Endothelial cell of umbilical vein (primary cell): ENCODE measurements at regions not wholly inside any gene's neighbourhood (a gene's known extent, or its start where the extent isn't known, plus 50 kb on each side); places are given as distances from the start of the nearest gene placed in this dataset.

Source experiments
- BruUV-seq: library from RNA; stranded (reverse); fragments of 400-500 nt; replicated peaks from 2 replicates; lab custom pipeline; 2021; lab: Mats Ljungman, UMichigan
- CTCF ChIA-PET: fragments of 300-600, 350-600 bp; sonication (Branson Sonifier 250); formaldehyde crosslinking; loops from one replicate; lab custom pipeline; 2021; ENCODE audit warnings: antibody characterized with exemption, inconsistent platforms; lab: Charles Lee
- POLR2A ChIA-PET: fragments of 300-600, 350-600 bp; sonication (Branson Sonifier 250); formaldehyde crosslinking; loops from one replicate; lab custom pipeline; 2021; ENCODE audit warnings: antibody characterized with exemption, inconsistent platforms; lab: Charles Lee
- DNase-seq: peaks from one replicate; pipeline ENCODE4 v3.0.0-alpha.2; 2011; ENCODE audit warnings: low read depth, low spot score
- FAIRE-seq: peaks from 2 replicates; lab custom pipeline; 2011; peaks lifted over from hg19 to GRCh38; lab: Jason Lieb, UNC
- H2AFZ ChIP-seq: 2 replicates; pipeline ENCODE4 v1.6.0; 2012; ENCODE audit warnings: low read depth, low read length, control low read depth, inconsistent platforms
- H3K27ac ChIP-seq: 2 replicates; pipeline ENCODE4 v1.5.1; 2011; ENCODE audit warnings: low read depth, mild to moderate bottlenecking, control low read depth, low read length, moderate library complexity; ENCODE audit not compliant: insufficient read depth
- H3K27me3 ChIP-seq, 2 experiments: 2 replicates each; pipeline versions ENCODE4 v1.6.0 to v1.6.1; 2011; ENCODE audit warnings: low read length in 2 of 2, mixed read lengths in 1 of 2; ENCODE audit not compliant: control insufficient read depth in 2 of 2, insufficient read depth in 2 of 2
- H3K36me3 ChIP-seq, 2 experiments: 2 replicates in 1 of 2; 3 replicates in 1 of 2; pipeline ENCODE4 v1.5.1; 2011; ENCODE audit warnings: low read length in 2 of 2, mild to moderate bottlenecking in 1 of 2, moderate library complexity in 1 of 2; ENCODE audit not compliant: control insufficient read depth in 2 of 2, insufficient read depth in 2 of 2; ENCODE audit errors: extremely low read depth in 1 of 2
- H3K4me1 ChIP-seq: 3 replicates; pipeline ENCODE4 v1.5.1; 2011; ENCODE audit warnings: mild to moderate bottlenecking, low read length; ENCODE audit not compliant: control insufficient read depth, insufficient read depth; ENCODE audit errors: extremely low read depth
- H3K4me2 ChIP-seq: 2 replicates; pipeline ENCODE4 v1.6.1; 2011; ENCODE audit warnings: low read length, control low read depth, mixed read lengths; ENCODE audit not compliant: insufficient read depth
- H3K4me3 ChIP-seq, 3 experiments: fragments of 200-600 bp in 1 of 3; sonication (generic), shearing (Covaris generic) in 1 of 3; replicated peaks in 1 of 3; 2 replicates each; pipeline ENCODE4 v1.5.1; 2011 to 2016; ENCODE audit warnings: control low read depth in 3 of 3, low read length in 3 of 3, mild to moderate bottlenecking in 2 of 3, inconsistent platforms in 1 of 3, low read depth in 1 of 3, moderate library complexity in 1 of 3; ENCODE audit not compliant: insufficient read depth in 1 of 3
- H3K79me2 ChIP-seq: 2 replicates; pipeline ENCODE4 v1.6.0; 2012; ENCODE audit warnings: low read length, inconsistent platforms; ENCODE audit not compliant: control insufficient read depth, insufficient read depth
- H3K9ac ChIP-seq: replicated peaks from 2 replicates; pipeline ENCODE3; 2011; ENCODE audit warnings: low read length, control low read depth; ENCODE audit not compliant: insufficient read depth; ENCODE audit errors: extremely low read depth
- H3K9me1 ChIP-seq: replicated peaks from 3 replicates; pipeline ENCODE4 v1.6.0; 2011; ENCODE audit warnings: mild to moderate bottlenecking, low read length; ENCODE audit not compliant: control insufficient read depth, insufficient read depth; ENCODE audit errors: extremely low read depth
- H3K9me3 ChIP-seq: replicated peaks from 2 replicates; pipeline ENCODE4 v1.5.1; 2012; ENCODE audit warnings: low read length, inconsistent platforms; ENCODE audit not compliant: control insufficient read depth, insufficient read depth
- H4K20me1 ChIP-seq: replicated peaks from 2 replicates; pipeline ENCODE3; 2011; ENCODE audit warnings: mild to moderate bottlenecking, low read length; ENCODE audit not compliant: control insufficient read depth, insufficient read depth; ENCODE audit errors: extremely low read depth
- EZH2 ChIP-seq: IDR thresholded peaks from 2 replicates; pipeline ENCODE4 v1.6.1; 2012; ENCODE audit warnings: borderline replicate concordance, low read depth, mild to moderate bottlenecking, moderate library complexity, low read length, inconsistent platforms; ENCODE audit not compliant: severe bottlenecking
- FOS ChIP-seq: IDR thresholded peaks from 2 replicates; pipeline ENCODE4 v1.6.1; 2011; ENCODE audit warnings: mild to moderate bottlenecking, low read length, moderate library complexity, borderline replicate concordance; ENCODE audit not compliant: insufficient read depth
- GATA2 ChIP-seq: IDR thresholded peaks from 2 replicates; pipeline ENCODE4 v1.7.0; 2011; ENCODE audit warnings: low read depth, mild to moderate bottlenecking, moderate library complexity, mixed read lengths, low read length; ENCODE audit not compliant: insufficient read length, insufficient read depth
- JUN ChIP-seq: IDR thresholded peaks from 2 replicates; pipeline ENCODE4 v1.6.1; 2011; ENCODE audit warnings: borderline replicate concordance, low read depth; ENCODE audit not compliant: insufficient read length, insufficient read depth
- MYC ChIP-seq: IDR thresholded peaks from one replicate; pipeline ENCODE4 v1.6.1; 2011; ENCODE audit warnings: mild to moderate bottlenecking, low read depth, low read length
- POLR2A ChIP-seq: IDR thresholded peaks from 2 replicates; pipeline ENCODE4 v1.6.1; 2012; ENCODE audit warnings: low read depth, mild to moderate bottlenecking, control low read depth, low read length
- POLR2AphosphoS5 ChIP-seq: IDR thresholded peaks from 2 replicates; pipeline ENCODE4 v1.6.1; 2012; ENCODE audit warnings: low read depth, mild to moderate bottlenecking, control low read depth, low read length, moderate library complexity; ENCODE audit not compliant: insufficient read depth
- dilution Hi-C: fragments of 300-500 bp; cut with MboI; formaldehyde crosslinking; loops from one replicate; pipeline ENCODE4 v1.15.0; 2019; ENCODE audit warnings: low sequenced_read_pairs; ENCODE audit not compliant: extremely low pct_ligation_motif_present
- intact Hi-C: fragments of 100-400 bp; cut with micrococcal nuclease; formaldehyde crosslinking; loops from one replicate; pipeline ENCODE4 v1.10.0; 2022
- TF ChIP-seq, protein P1 (sequence below), 2 donors: IDR thresholded peaks; 1 replicate in 1 of 2; 2 replicates in 1 of 2; pipeline ENCODE4 v1.5.1; 2011; ENCODE audit warnings: low read length in 2 of 2, mild to moderate bottlenecking in 2 of 2, moderate library complexity in 2 of 2, control low read depth in 1 of 2, inconsistent platforms in 1 of 2, low read depth in 1 of 2; ENCODE audit not compliant: insufficient read depth in 1 of 2; ENCODE audit errors: extremely low read depth in 1 of 2

DNA sequence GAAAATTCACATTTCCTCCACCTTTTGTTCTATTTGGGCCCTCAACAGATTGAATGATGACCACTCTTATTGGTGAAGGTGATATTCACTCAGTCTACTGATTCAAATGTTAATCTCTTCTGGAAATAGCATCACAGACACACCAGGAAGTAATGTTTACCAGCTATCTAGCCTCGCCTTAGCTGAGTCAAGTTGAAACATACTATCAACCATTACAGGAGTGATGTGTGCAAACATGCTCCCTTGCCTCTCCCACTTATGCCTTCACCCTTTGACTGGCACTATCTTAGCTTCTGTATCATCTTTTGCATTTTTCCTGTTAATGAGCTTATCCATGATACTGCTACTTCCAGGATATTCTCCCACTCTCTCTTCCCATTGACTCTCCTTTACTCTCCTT is 191.9 kb downstream of the CENPW start:
- CTCF ChIA-PET = no interaction called here
- Histone ChIP-seq H3K9me3 (no peaks in the 10 kb centered on the region), H3K9ac (no peak overlapping the region), H3K36me3 (no peaks in the 10 kb centered on the region), H2AFZ (no peak overlapping the region), H3K9me1 (no peaks in the 10 kb centered on the region), H4K20me1 (no peaks in the 10 kb centered on the region), H3K27ac (no peak overlapping the region), H3K4me2 (no peak overlapping the region), H3K79me2 (no peaks in the 10 kb centered on the region), H3K27me3 (no peaks in the 10 kb centered on the region), H3K4me1 (peaks cover 2% of the 10 kb centered on the region), H3K4me3 (no peak overlapping the region)
- no TSS peak for BruUV-seq
- no peak for DNase-seq
- dilution Hi-C loops (no loop called here), intact Hi-C loops (no loop called here)
- FAIRE-seq = no peak
- POLR2A ChIA-PET = no interaction called here
- TF ChIP-seq POLR2A (no peak), FOS (no peak), GATA2 (no peak), MYC (no peak), JUN (no peak)
- TF ChIP-seq, protein P1, sequence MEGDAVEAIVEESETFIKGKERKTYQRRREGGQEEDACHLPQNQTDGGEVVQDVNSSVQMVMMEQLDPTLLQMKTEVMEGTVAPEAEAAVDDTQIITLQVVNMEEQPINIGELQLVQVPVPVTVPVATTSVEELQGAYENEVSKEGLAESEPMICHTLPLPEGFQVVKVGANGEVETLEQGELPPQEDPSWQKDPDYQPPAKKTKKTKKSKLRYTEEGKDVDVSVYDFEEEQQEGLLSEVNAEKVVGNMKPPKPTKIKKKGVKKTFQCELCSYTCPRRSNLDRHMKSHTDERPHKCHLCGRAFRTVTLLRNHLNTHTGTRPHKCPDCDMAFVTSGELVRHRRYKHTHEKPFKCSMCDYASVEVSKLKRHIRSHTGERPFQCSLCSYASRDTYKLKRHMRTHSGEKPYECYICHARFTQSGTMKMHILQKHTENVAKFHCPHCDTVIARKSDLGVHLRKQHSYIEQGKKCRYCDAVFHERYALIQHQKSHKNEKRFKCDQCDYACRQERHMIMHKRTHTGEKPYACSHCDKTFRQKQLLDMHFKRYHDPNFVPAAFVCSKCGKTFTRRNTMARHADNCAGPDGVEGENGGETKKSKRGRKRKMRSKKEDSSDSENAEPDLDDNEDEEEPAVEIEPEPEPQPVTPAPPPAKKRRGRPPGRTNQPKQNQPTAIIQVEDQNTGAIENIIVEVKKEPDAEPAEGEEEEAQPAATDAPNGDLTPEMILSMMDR (IDR thresholded peaks at IDR 0.05; ENCODE audit: extremely low read depth in 1 of 2, insufficient read depth in 1 of 2, low read depth in 1 of 2, low read length in 2 of 2) = no peak

DNA sequence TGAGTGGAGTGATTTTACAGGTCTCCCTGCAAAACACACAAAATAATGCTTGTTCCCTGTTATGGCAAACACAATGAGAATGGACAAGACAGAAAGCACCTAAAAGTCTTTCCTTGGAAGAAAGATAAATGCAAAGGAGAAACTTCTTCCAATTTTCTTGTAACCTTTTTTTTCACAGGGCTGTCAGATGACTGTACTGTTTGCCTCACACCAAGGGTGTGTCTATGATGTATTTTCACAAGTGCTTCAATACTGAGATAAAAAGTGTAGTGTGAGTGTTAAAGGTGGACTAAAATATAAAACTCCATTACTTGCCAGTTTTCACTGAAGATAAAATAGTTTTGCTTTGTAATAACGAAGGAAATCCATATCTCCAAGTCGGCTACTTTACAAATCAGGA is 194.5 kb downstream of the CENPW start:
- no peaks in the 10 kb centered on the region for H3K9me3 ChIP-seq
- no peaks in the 10 kb centered on the region for H4K20me1 ChIP-seq
- TF ChIP-seq, protein P1 (IDR thresholded peaks at IDR 0.05; ENCODE audit: extremely low read depth in 1 of 2, insufficient read depth in 1 of 2, low read depth in 1 of 2, low read length in 2 of 2) = no peak
- TF ChIP-seq POLR2AphosphoS5 (no peak), EZH2 (no peak), GATA2 (no peak)
- H3K27ac ChIP-seq = no peak overlapping the region
- no peaks in the 10 kb centered on the region for H3K79me2 ChIP-seq
- dilution Hi-C loops (no loop called here), intact Hi-C loops (no loop called here)
- H3K27me3 ChIP-seq = no peaks in the 10 kb centered on the region
- H3K4me3 ChIP-seq = no peak overlapping the region
- H3K4me1 ChIP-seq = peaks cover 3% of the 10 kb centered on the region
- H3K4me2 ChIP-seq = no peak overlapping the region
- POLR2A ChIA-PET = no interaction called here
- FAIRE-seq = no peak
- no TSS peak for BruUV-seq
- no peak overlapping the region for H3K9ac ChIP-seq
- CTCF ChIA-PET = no interaction called here
- DNase-seq = no peak
- H3K36me3 ChIP-seq = no peaks in the 10 kb centered on the region
- no peaks in the 10 kb centered on the region for H3K9me1 ChIP-seq
- H2AFZ ChIP-seq = no peak overlapping the region
